GM21515 (cell line): ENCODE measurements at regions not wholly inside any gene's neighbourhood (a gene's known extent, or its start where the extent isn't known, plus 50 kb on each side); places are given as distances from the start of the nearest gene placed in this dataset.
A peak's percentile ranks its signal among the peaks of the same experiment; 100 is the strongest.
"Not testable (repeated sequence)": the region's sequence is repeated elsewhere in the genome, so short reads cannot be mapped to it uniquely, and the experiment has no call there.

Experiments used
- ATAC-seq: cut with Tn5 transposase; IDR thresholded peaks from one replicate; pipeline ENCODE4 v1.9.1; 2021; ENCODE audit not compliant: unreplicated experiment

DNA sequence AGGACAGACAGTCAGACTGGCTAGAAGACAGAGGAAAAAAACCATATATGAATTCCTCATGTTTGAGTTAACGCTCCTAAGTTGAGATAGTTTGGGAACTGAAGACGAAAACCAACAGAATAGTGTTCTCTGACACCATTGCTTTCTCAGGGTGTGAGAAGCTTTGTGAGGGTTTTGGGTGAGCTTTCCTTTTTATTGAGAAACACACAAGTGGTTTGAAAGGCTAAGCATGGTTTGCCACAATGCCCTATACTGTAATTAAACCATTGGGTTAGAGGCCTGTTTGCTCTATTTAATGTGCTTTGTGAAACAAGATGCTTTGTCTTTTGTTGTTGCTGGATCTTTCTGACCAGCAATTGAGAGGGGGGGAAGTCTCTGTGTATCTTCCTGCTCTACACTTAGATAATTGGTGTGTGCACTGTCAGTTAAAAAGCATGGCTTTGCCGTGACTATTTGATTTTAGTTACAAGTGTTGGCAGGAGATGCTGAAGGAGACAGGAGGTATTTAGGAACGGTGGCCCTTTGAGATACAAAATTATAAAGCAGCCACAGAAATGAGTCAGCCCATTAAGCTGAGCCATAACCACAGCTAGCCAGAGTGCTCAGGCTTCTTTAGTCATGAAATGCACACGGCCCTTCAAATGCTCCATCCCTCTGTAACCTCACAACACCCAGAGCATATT, 273.0 kb upstream of the PREP start:
- ATAC-seq: no peak

DNA sequence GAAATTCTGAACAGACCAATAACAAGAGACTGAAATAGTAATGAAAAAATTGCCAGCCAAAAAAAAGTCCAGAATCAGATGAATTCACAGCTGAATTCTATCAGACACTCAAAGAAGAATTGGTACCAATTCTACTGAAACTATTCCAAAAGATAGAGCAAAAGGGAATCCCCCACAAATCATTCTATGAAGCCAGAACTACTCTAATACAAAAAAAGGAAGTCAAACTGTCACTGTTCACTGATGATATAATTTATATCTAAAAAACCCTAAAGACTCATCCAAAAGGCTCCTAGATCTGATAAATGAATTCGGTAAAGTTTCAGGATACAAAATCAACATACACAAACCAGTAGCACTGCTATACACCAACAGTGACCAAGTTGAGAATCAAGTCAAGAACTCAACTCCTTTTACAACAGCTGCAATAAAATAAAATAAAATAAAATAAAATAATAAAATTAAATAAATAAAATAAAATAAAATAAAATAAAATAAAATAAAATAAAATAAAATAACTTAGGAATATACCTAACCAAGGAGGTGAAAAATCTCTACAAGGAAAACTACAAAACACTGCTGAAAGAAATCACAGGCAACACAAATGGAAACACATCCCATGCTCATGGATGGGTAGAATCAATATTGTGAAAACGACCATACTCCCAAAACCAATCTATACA, 270.1 kb upstream of the PREP start:
- ATAC-seq: not testable (repeated sequence)

DNA sequence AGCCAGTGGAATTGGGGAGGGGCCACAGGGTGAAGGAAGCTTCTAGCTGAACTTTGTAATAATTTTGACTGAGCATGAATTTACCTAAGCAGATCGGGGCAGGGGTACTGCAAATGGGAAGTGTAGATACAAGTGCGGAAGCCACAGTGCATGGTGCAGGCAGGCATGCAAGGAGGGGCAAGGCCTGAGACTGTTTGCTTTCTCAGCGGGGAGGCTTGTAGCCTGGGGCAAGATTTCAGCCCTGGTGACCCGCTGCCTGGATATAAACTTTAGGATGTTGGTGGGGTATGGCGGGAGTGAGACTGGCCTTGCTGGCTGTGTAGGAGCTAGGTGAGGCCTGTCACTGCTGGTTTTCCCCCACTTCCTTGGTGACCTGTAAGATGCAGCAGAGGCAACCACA, 266.4 kb upstream of the PREP start:
- no peak for ATAC-seq

DNA sequence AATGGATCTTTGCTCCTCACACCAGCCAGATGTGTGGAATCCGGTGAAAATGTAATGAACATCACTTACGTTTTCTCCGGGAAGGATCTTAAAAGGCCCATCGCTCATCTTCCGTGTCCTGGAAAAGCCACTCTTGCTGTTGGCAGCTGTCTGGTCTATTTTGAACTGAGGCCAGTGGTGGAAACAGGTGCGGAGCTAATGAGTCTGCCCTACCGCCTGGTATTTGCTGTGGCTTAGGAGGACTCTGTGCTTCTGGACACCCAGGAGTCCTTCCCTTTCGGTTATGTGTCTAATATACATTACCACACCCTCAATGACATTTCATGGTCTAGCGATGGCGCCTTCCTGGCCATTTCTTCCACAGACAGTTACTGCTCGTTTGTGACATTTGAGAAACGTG, 264.2 kb upstream of the PREP start:
- ATAC-seq: no peak

DNA sequence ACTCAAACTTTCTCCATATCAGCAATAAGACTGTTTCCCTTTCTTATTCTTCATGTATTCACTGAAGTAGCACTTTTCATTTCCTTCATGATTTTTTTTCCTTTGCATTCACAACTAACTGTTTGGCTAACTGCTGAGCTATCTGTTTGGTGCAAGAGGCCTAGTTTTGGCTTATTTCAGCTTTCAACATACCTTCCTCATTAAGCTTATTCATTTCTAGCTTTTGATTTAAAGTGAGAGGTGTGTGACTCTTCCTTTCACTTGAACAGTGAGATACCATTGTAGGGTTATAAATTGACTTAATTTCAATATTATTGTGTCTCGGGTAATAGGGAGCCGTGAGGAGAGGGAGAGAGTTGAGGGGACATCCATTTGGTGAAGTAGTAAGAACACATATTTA, 262.0 kb upstream of the PREP start:
- ATAC-seq: no peak

DNA sequence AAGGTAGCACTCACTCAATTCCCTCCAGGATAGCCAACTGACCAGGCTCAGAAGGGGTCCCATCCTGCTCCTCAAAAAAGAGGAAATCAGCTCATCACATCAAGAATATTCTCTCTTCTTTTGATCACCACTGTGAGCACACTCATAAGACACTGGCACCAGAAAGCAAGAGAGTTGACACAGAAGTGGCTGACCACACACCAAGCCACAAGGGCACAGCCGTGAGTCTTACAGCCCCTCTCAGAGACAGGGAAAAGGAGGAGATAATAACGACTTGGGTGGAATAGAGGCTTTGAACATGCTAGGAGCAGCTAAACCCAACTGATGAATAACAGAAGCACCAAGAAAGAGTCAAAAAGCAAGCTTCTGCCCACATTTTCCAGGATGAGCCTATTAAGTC, 249.1 kb upstream of the PREP start:
- no peak for ATAC-seq

DNA sequence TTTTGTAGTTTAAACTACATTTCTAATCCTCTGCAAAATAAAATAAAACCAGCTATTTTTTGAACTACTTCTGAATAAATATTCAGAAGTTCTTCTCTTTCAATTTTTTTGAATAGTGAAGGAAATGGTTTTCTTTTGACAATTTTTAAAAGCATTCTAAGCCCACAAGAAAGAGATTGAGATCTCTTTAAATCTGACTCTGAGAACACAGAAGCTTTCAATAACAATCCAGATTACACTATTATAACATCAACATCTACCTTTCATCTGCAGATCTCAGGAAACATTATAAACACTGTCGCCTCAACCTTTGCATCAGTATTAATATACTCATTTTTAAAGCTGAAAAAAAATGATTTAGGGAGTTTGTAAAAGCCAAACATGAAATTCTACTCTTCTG, 247.5 kb upstream of the PREP start:
- ATAC-seq: no peak

DNA sequence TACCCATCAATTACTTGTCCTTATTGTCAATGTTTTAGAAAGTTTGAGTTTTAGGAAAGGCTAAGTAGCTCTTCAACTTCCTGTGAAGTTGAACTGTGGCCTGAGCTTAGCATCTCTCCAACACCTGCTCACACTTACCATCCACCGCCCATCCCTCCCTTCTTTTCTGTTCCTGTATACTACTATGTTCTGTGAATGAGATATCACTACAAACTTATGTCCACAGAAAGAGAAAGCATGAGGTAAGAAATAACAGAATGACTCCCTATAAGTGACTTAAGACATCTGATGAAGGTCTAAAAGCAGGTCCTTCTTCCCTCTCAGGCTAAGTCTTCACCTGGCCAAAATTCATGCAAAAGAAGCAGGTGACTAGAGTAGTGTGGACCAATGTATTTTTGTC, 246.3 kb upstream of the PREP start:
- ATAC-seq: no peak

DNA sequence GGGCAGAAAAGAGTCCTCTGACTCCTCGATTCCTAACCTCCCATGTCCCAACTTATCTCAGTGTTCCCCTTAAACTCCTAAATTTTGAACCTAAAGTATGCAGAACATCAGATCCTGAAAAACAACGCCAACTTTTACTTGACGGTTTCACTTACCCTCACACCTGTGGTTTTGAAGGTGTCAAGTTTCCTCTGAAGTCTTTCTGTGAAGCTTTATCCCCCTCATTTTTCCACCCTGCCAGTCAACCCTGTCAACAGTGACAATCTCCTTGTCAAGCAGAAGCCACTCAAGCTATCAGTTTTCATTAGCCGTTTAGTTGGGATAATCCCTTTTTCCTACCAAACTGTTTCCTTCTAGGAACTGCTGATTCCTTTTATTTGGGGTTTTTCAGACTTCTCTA, 245.4 kb upstream of the PREP start:
- ATAC-seq: no peak

DNA sequence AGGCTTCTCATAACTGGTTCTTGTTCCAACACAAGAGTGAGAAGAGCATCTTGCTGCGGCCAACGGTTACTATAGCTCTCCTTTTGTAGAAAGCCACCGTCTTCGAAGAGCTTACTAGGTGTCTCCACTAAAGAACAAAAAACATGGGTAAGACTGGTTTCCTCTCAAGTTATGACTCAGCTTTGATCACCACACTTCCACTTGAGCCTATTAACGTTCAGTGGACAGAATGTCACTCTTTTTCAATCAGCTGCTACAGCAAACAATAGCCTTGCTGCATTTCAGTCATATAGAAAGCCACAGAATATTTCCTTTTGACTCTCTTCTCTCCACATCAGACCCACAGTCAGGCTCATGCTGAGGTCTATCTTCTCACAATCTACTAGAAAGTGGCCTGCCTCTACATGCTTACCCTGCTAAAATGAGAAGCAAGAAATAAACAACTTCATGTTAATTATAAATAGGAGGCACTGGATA, 243.5 kb upstream of the PREP start:
- peak; percentile 91 for ATAC-seq

DNA sequence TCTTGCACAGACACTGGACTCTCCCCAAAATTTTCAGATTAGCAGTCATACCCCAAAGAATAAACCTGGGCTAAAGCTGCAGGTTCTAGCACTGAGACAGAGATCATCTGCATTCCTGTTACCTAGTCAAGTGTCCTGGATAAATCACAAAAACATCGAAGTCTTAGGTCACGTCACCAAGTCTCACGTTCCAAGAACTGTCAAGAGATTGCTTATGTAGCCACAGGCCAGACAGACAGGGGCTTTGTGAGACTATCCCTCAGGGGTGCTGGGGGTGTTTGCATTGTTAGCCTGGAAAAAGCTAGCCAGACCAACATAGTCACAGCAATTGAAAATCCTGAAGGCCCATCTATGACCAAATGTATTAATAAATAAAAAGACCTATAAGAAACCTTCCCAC, 243.1 kb upstream of the PREP start:
- ATAC-seq: no peak

DNA sequence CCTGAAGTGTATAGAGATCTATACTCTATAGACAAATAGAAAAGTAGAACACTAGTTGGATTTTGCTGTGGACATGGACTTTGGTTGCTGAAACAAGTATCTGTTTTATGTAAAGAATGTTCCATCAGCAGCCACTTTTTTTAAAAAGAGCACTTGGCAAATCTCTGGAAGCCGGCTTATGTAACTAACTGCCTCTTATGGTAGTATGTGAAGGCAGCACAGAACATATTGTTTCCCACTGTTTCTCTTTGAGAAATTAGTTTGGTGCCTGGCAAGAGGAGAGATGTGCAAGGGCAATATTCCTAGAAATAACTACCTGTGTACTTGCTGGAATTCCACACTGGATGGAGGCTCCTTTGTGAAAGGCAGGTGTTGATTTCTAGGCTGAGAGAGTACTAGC, 242.3 kb upstream of the PREP start:
- no peak for ATAC-seq

DNA sequence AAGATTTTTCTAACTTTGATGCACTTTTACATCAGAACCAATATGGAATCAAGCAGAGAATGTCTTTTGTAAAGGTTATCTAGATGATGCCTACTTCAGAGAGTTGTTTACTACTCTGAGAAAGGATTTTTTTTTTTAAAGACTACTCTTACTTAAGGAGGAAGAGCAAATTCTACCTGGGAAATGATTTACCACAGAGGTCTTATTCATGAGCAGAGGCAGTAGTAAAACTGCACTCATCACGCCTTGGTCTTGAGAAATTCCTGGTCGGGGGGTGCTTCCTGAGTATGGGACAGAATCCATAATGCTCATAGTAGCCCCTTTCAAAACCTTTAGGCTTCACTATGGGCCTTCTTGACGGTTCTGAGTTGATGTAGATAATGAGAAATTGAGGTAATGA, 241.8 kb upstream of the PREP start:
- no peak for ATAC-seq

DNA sequence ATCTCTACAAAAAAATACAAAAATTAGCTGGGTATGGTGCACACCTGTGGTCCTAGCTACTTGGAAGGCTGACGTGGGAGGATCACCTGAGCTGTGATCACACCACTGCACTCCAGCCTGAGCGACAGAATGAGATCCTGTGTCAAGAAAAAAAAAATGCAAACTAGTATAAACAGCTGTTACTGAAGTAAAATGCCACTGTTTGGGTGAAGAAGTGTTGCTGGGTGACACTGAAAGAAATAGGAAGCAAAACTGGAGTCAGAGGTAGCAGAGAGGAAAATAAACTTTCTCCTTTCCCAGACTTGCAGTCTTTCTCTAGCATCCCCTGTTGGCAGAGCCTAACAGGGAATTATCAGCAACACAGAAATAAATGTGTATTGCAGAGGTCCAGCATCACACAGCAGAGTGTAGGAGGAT, 241.2 kb upstream of the PREP start:
- no peak for ATAC-seq

DNA sequence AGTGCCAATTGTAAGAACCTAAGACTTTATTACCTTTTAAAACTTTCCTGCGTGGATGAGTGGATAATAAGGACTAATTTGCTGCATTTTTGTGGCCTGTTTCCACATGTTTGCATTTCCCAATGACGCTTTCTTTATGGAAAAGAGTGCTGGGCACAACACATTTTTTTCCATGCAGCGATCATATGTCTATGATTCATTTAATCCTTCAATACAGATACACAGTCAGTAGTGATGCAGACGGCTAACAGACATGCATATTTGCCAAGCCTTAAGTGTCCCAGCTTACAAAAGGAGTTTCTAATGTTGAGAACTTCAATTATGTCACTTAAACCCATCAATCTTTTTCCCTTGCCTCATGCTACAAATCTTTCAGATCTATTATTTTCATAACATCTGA, 239.8 kb upstream of the PREP start:
- ATAC-seq: no peak

DNA sequence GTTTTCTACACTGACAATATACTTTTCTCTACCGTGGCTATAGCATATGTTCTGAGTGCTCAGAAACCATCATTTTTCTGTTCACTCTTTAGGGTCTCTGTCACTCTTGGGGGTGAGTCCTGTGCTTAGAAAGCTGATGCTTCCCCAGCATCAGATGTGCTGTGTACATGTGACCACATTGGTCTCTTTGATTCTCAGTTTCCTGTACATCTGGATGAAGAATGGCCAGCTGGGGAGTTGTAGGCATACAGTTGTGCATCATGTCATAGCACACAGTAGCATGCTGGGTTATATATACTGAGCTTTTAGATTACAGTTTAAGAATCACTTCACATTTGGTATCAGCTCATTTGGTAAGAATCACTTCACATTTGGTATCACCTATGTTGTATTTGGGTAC, 238.6 kb upstream of the PREP start:
- no peak for ATAC-seq

DNA sequence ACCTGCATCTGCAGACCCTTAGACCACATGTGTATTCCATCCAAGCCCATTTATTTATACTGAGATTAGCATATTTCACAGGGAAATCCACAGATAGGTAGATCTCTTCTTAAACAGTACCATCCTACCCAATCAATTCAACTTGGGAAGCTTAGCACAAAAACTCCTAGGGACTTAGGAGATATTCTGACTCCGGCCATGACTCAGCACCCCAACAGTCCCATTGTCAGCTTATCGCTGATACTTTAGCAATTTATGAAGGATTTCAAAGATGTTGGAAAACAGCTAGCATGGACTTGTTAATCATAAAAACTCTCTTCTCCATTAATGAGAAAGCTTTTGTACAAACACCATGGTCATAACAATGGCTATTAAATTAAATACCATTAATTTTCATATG, 236.2 kb upstream of the PREP start:
- ATAC-seq: no peak

DNA sequence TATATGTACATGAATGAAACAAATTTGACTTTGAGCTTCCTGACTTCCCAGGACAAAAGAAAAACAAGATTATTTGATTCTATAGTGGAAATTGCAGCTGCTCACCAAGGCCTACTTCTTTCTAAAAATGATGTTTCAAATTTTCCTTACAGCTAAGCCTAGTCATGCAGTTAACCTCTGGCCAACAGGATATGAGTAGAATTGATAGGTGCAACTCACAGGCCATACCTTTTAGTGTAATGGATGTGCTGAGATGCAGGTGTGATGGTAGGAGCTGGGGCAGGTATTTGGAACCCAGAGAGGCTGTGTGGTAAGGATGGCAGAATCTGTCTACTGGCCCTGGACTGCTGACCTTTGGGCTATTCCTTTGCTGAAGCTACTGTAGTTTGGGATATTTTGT, 230.9 kb upstream of the PREP start:
- ATAC-seq: no peak

DNA sequence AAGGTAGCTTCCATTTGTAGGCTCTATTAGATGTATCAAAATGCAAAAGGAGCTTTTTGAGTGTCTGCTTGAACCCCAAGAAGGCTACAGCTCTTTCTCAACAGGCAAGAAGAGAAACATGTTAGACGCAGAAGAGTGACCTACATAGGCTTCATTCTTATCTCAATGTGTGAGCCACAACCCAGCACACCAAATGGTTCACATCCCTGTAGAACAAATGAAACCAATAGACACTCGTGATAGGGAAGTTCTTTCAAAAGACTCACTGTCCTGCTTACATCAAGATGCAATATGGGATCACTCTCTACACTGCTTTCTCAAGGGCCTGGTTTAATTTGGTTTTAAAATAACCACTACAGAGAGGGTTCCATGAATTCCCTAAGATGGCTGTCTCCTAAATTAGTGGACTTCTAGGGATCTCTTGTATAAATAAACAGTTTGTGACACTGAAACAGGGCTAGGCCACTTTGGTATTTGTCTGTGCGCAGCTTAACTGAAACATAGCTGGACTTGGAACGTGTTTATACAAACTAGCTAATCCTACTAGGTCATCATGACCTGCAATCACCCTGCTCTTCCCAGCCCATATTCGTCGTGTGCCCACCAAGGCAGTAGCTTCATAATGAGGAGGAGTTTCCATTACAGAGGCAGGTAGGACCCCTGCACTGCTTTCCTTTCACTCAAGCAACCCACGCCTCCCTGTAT, 225.4 kb upstream of the PREP start:
- ATAC-seq: no peak

DNA sequence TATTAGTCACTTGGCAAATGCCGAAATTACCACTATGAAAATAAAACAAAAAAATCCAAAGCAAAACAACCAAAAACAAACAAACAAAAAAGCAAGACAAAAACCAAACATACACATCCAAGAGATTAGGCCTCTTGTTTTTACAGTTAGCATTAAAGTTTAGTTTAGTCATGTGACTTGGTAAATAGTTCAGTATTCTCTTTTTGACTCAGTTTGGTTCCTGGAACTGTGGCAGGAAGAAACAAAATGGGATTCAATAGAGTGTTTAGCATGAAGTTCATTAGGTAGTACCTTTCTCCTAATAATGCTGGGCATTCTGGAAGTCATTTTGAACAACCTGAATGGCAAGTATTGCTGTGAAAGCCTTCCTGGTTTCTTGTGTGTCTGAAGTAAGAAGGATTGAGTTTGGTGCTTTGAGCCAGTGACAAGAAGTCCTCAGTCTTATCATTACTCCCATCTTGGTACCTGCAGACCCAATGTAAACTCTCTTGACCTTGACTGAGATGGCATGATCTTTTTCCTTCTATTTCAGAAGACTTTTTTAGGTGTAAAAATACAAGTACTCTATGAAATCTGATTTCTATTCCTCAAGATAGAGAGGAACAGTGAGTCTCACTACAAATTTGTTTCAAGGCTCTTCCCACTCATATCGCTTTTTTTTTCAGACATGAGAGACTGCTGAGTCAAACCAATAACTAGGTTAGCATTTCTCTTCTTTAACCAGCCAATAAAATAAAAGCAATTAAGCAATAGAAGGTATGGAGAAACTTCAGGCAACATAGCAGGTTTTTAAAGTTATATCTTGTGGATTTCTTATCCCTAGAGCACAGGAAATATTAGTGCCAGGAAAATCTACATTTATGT, 223.6 kb upstream of the PREP start:
- ATAC-seq: no peak

DNA sequence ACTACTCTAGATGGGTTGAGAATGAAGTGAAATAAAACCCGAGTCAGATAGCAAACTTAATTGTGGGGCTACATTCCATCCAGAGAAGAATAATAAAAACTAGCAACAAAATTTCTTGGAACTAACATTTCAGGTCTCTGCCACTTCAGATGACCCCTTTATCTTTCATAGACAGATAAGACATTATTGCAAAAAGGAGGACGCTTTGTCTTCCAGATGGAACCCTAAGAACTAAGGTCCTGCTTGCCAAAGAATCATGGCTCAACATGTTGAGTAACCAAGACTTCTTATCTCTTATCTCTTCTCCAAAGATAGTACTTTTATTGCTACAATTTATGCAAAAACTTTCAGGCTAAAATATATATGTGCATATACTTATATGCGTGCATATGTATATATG, 221.1 kb upstream of the PREP start:
- no peak for ATAC-seq
